GM21515 (cell line): ENCODE measurements at regions not wholly inside any gene's neighbourhood (a gene's known extent, or its start where the extent isn't known, plus 50 kb on each side); places are given as distances from the start of the nearest gene placed in this dataset.

ENCODE experiments used
- ATAC-seq: cut with Tn5 transposase; IDR thresholded peaks from one replicate; pipeline ENCODE4 v1.9.1; 2021; ENCODE audit not compliant: unreplicated experiment

DNA sequence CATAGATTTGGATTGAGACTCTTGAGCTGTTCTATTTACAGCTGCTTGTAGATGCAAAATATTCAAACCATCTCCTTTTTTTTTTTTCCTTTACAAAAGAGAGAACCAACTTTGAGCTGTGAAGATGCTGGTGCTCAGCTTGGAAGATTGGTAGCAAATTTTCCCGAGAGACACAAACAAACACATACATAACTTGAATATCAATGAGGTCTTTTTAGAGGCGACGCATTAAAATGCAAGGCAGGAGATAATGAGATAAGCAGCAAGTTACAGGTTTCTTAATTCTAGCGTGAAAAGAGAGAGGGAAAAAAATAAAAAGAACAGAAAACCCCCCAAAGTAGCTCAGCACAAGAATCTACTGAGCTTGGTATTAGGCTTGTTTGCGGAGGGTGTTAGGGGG is 247.0 kb upstream of the SORL1-AS1 start:
- no peak for ATAC-seq

DNA sequence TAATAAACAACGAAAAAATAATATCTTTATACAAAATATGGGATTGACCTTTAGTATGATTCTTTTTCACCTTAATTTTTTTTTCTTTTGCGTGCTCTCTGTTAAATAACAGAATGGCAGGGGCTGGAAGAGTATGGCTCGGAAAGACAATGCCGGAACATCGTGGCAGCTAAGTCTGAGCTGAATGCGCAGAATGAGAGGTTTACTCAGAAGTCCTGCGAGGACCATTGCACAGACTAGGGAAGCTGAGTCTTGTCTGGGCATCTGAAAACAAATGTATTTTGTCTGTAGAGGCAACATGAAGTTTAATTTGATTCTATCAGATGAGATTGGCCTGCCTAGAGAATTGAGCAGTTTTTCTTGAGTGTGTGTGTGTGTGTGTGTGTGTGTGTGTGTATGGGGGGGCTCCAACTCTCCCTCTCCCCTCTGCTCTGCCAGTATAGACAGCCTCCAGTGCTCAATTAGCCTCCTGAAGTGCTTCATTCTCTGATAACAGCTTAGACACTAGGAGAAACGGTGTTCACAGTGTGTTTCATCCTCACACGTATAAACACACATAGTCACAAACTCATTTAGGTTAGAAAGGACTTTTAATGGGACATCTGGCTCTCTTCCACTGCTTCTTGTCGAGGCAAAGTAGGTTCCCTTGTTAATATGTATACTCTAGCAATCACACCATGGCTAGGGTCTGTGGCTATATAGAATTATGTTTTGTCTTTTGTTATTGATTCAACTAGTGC is 244.3 kb upstream of the SORL1-AS1 start:
- no peak for ATAC-seq

DNA sequence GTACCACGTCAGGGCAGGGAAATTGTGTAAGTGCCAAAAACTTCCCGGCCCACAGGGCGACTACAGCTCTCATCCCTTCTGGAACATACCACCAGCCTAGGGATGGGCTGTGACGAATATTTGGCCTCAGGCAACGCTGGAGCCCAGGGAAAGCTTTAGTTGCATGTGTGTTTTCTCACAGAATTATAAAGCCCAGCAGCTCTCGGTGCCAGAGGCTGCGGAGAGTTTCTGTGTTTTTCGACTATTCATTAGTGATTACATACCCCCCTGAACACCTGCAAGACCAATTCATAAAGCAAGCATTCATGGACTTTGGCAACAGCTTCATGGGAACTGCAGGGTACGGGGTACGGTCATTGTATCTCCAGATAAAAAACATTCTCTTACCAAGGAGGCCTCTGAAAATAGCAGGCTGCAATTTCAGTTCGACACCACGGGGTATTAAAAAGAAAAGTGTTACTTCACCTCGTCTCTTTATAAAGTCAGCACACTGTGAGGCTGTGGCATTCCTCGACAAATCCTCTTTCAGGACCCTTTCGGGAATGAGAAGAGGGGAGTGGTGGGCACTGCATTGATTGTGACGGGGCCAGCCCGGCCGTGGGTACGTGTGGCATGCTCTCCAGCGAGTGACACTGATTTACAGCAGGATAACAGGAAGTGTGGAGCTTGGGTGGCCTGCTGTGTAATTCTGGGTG is 243.6 kb upstream of the SORL1-AS1 start:
- ATAC-seq: no peak

DNA sequence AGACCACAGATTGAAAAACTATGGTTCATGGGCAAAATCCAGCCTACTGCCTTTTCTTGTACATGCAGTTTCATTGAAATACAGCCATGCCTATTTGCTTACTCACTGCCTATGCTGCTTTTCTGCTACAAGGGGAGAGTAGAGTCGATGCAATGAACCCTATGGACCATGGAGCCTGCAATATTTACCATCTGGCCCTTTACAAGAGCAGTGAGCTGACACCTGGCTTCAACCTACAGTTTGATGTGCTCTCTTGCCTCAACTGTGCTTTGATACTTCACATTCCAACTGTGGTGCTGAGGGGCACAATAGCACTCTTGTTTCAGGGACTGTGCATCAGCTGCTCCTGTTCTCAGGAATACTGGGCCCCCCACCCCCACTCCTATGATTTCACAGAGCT is 239.5 kb upstream of the SORL1-AS1 start:
- no peak for ATAC-seq

DNA sequence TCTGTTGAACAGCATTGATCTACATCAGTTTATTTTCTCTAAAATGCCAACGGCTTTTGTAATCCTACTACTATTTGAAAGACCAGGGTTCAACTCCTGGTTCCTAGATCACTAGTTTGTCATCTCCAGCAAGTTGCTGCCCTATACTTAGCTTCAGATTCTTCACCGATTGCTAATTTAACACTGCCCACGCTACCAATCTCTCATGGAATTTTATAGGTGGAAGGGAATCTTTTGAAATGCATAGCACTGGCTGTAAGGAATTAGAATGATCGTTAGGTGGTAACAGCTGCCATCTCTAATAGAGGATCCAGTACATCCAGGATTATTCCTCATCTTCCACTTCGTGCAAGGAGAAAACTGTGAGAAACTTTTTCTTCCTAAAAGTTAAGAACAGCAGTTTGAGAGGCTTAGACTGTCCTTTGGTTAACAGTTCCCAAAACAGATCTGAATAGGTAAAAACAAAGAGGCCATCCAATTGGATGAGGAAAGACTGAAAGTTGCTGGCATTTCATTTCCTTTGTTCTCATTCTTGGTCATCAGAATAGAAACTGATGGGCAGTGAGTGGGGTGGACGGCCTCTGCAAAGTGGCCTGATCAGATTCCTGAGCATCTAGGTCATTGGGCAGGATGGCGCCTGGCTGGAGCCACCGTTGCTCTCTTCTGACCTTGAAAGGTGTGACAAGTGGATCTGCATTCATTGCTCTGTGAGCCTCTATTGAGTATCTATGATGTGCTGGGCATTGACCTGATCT is 236.3 kb upstream of the SORL1-AS1 start:
- no peak for ATAC-seq

DNA sequence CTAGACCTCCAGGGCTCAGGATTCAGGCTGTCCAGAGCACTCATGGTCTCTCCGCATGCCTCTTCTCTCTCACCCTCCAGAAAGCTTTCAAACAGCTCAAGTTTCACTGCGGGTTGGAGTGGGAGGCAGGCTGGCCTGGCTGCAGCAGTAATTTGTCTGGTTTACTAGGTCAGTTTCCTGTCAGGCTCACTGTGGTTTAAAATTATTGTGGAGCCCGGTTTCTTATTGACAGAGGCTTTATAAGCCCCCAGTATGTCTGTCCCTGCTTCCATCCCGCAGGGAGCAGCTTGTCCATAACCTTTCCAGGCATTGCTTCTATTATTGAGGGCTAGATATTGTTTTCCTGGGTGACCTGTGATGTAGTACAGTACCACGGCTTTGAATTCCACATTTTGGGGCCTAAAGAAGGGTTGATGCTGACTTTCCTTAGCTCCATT is 235.3 kb upstream of the SORL1-AS1 start:
- no peak for ATAC-seq

DNA sequence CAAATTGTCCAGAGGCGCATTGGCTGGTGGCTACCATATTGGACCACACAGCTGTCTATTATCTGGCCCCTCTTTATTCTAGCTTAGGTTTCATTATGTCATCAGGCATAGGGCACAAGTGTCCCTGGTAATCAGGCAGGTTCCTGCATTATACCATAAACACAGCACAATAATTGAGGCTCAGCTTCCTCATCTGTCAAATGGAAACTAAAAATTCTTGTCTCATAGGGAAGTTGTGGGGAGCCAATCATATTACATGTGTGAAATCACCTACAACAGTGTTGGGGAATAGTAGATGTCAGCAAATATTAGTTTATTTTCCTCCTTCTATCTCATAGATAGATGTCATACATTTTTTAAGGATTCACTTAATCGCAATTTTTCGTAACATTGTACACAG is 231.0 kb upstream of the SORL1-AS1 start:
- ATAC-seq: no peak
